Smooth muscle cell (in vitro differentiated cells): ENCODE measurements at regions not wholly inside any gene's neighbourhood (a gene's known extent, or its start where the extent isn't known, plus 50 kb on each side); places are given as distances from the start of the nearest gene placed in this dataset.

ENCODE experiments used
- DNase-seq: peaks from one replicate; lab custom pipeline; 2025; ENCODE audit not compliant: unreplicated experiment; lab: John Stamatoyannopoulos, UW
- H2AFZ ChIP-seq: fragments of 200-600 bp; sonication (generic); 2 replicates; pipeline ENCODE4 v1.6.0; 2016; ENCODE audit warnings: antibody characterized with exemption, low read depth, mild to moderate bottlenecking
- H3F3A ChIP-seq: fragments of 200-600 bp; sonication (generic); 2 replicates; pipeline ENCODE4 v1.6.0; 2017; ENCODE audit warnings: antibody characterized with exemption, low read depth
- H3K27ac ChIP-seq: fragments of 200-600 bp; sonication (generic); 2 replicates; pipeline ENCODE4 v1.5.1; 2016; ENCODE audit warnings: low read depth, mild to moderate bottlenecking
- H3K27me3 ChIP-seq: fragments of 200-600 bp; sonication (generic); 2 replicates; pipeline ENCODE4 v1.6.1; 2016; ENCODE audit warnings: low read depth, mild to moderate bottlenecking
- H3K36me3 ChIP-seq: fragments of 200-600 bp; sonication (generic); 2 replicates; pipeline ENCODE4 v1.5.1; 2016; ENCODE audit warnings: low read depth
- H3K4me1 ChIP-seq: fragments of 200-600 bp; sonication (generic); 2 replicates; pipeline ENCODE4 v1.5.1; 2016; ENCODE audit warnings: low read depth
- H3K4me2 ChIP-seq: fragments of 200-600 bp; sonication (generic); 2 replicates; pipeline ENCODE4 v1.6.0; 2016; ENCODE audit warnings: mild to moderate bottlenecking
- H3K4me3 ChIP-seq: fragments of 200-600 bp; sonication (generic); 2 replicates; pipeline ENCODE4 v1.5.1; 2016; ENCODE audit warnings: mild to moderate bottlenecking
- H3K79me2 ChIP-seq: fragments of 200-600 bp; sonication (generic); 2 replicates; pipeline ENCODE4 v1.6.0; 2016; ENCODE audit warnings: low read depth, mild to moderate bottlenecking
- H3K9ac ChIP-seq: fragments of 200-600 bp; sonication (generic); 2 replicates; pipeline ENCODE4 v1.6.0; 2016; ENCODE audit warnings: low read depth
- H3K9me3 ChIP-seq: fragments of 200-600 bp; sonication (generic); replicated peaks from 2 replicates; pipeline ENCODE4 v1.5.1; 2016; ENCODE audit warnings: low read depth
- H4K20me1 ChIP-seq: fragments of 200-600 bp; sonication (generic); 2 replicates; pipeline ENCODE4 v1.6.0; 2016; ENCODE audit warnings: low read depth
- WGBS: methylation state at CpG from one replicate; pipeline ENCODE4 v1.1.7; 2016; ENCODE audit warnings: low lambda C conversion rate; 5-methylcytosine and 5-hydroxymethylcytosine counted together
- TF ChIP-seq, protein P1 (sequence below): fragments of 200-600 bp; sonication (generic); IDR thresholded peaks from 2 replicates; pipeline ENCODE4 v1.5.1; 2017; ENCODE audit warnings: borderline replicate concordance, mild to moderate bottlenecking, antibody characterized with exemption; ENCODE audit not compliant: insufficient read depth, poor library complexity, severe bottlenecking

DNA sequence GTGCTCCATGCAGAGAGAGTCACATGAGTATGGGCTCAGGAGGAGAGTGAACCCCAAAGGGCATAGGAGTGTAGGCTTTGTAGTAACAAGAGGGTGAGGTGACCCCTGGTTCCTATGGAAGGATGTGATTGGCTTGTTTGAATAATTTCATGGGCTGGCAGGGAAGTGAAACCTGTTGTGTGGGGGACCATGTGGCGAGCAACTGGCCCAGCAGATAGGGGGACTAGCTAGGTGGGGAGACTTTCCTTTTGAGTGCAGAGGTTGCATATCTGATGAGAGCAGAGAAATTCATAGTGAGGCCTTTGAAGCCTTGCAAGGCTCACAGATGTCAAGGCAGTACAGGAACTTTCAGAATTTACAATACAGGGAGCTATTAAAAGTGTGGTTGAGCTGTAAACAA is 247.9 kb upstream of the SLC35B3 start:
- Histone ChIP-seq H2AFZ (no peak overlapping the region), H3K4me3 (no peak overlapping the region), H3K27me3 (no peaks in the 10 kb centered on the region), H4K20me1 (no peaks in the 10 kb centered on the region), H3K4me2 (no peak overlapping the region), H3F3A (no peaks in the 10 kb centered on the region), H3K4me1 (no peaks in the 10 kb centered on the region), H3K9me3 (no peaks in the 10 kb centered on the region), H3K27ac (no peak overlapping the region), H3K36me3 (no peaks in the 10 kb centered on the region), H3K79me2 (no peaks in the 10 kb centered on the region), H3K9ac (no peak overlapping the region)
- TF ChIP-seq, protein P1, sequence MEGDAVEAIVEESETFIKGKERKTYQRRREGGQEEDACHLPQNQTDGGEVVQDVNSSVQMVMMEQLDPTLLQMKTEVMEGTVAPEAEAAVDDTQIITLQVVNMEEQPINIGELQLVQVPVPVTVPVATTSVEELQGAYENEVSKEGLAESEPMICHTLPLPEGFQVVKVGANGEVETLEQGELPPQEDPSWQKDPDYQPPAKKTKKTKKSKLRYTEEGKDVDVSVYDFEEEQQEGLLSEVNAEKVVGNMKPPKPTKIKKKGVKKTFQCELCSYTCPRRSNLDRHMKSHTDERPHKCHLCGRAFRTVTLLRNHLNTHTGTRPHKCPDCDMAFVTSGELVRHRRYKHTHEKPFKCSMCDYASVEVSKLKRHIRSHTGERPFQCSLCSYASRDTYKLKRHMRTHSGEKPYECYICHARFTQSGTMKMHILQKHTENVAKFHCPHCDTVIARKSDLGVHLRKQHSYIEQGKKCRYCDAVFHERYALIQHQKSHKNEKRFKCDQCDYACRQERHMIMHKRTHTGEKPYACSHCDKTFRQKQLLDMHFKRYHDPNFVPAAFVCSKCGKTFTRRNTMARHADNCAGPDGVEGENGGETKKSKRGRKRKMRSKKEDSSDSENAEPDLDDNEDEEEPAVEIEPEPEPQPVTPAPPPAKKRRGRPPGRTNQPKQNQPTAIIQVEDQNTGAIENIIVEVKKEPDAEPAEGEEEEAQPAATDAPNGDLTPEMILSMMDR, result no peak
- 94% methylated on average over 1 of the region's 1 CpG for WGBS
- no peak for DNase-seq

DNA sequence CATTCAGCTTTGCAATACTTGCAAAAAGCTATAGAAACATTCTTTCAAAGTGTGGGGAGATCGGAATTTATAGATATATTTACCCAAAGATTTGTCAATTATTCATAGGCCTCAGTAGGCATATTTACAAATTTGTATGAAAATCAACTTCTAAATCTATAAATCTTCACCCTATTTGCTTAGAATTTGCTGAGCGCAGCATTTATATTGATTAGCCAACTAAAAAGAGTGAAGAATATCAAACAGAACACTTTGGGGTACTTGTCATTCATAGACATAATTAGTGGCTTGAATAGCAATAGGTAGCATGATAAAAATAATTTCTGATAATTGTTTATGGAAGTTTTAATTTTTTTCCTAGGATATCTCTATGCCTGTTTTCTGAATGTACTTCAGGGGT is 244.5 kb upstream of the SLC35B3 start:
- no peaks in the 10 kb centered on the region for H3K9me3 ChIP-seq
- no peak overlapping the region for H3K4me3 ChIP-seq
- no peak overlapping the region for H3K27ac ChIP-seq
- no peak for DNase-seq
- no peaks in the 10 kb centered on the region for H3K27me3 ChIP-seq
- H2AFZ ChIP-seq, result no peak overlapping the region
- no peaks in the 10 kb centered on the region for H3K79me2 ChIP-seq
- no peaks in the 10 kb centered on the region for H4K20me1 ChIP-seq
- no peaks in the 10 kb centered on the region for H3K4me1 ChIP-seq
- 88% methylated on average over 2 of the region's 2 CpGs for WGBS
- TF ChIP-seq, protein P1, result no peak
- H3F3A ChIP-seq, result no peaks in the 10 kb centered on the region
- no peak overlapping the region for H3K4me2 ChIP-seq
- no peak overlapping the region for H3K9ac ChIP-seq
- no peaks in the 10 kb centered on the region for H3K36me3 ChIP-seq

DNA sequence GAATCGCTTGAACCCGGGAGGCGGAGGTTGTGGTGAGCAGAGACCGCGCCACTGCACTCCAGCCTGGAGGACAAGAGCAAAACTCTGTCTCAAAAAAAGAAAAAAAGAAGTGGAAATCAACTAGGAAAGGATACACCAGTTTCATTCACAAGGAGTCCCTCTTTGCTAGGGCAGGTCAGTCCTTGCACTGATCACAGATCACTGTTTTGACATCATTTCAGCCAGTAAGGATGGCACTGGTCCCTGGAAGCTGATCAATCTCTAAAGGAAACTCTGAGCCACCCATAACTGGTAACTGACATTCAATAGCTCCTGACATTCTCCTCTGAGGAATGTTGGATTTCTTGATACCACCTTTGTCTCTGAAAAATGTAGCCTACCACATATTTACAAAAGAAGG is 243.1 kb upstream of the SLC35B3 start:
- Histone ChIP-seq H3K36me3 (no peaks in the 10 kb centered on the region), H3K4me1 (no peaks in the 10 kb centered on the region), H3F3A (no peaks in the 10 kb centered on the region), H3K9ac (no peak overlapping the region), H4K20me1 (no peaks in the 10 kb centered on the region), H2AFZ (no peak overlapping the region), H3K4me2 (no peak overlapping the region), H3K79me2 (no peaks in the 10 kb centered on the region), H3K9me3 (no peaks in the 10 kb centered on the region), H3K4me3 (no peak overlapping the region), H3K27me3 (no peaks in the 10 kb centered on the region), H3K27ac (no peak overlapping the region)
- 98% methylated on average over 5 of the region's 5 CpGs for WGBS
- no peak for DNase-seq
- TF ChIP-seq, protein P1, result no peak

DNA sequence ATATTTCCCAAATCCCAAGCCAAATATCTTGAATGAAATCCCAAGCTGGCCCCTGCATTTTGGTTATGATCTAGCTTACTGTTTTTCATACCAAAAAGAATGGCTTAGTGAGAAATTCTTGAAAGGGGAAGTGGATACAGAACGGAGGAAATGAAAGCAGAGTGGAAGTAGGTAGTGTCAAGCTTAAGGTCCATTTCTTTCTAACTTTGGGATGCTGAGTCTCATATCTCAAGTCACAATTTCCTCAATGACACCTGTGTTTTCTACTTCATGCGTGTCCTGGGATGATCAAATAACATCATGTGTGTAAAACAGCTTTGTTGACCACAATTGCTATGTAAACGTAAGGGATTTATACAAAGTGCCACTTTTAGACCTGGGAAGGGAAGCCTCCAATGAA is 238.8 kb upstream of the SLC35B3 start:
- Histone ChIP-seq H2AFZ (no peak overlapping the region), H3K4me3 (no peak overlapping the region), H3F3A (no peaks in the 10 kb centered on the region), H3K9me3 (no peaks in the 10 kb centered on the region), H3K27me3 (no peaks in the 10 kb centered on the region), H3K27ac (no peak overlapping the region), H3K79me2 (no peaks in the 10 kb centered on the region), H3K4me1 (no peaks in the 10 kb centered on the region), H3K4me2 (no peak overlapping the region), H3K36me3 (no peaks in the 10 kb centered on the region), H3K9ac (no peak overlapping the region), H4K20me1 (no peaks in the 10 kb centered on the region)
- WGBS, result 96% methylated on average over 3 of the region's 3 CpGs
- TF ChIP-seq, protein P1, result no peak
- no peak for DNase-seq
